Naive thymus-derived CD8-positive, alpha-beta T cell (primary cell): ENCODE measurements at regions not wholly inside any gene's neighbourhood (a gene's known extent, or its start where the extent isn't known, plus 50 kb on each side); places are given as distances from the start of the nearest gene placed in this dataset.

Experiments
- ATAC-seq, 2 donors: fragments of 150-1000 bp; cut with Tn5 transposase in 1 of 2; sonication (Bioruptor Pico), chemical (Tn5 transposase) in 1 of 2; 1 replicate in 1 of 2; 2 replicates in 1 of 2; pipeline ENCODE4 v1.10.0; 2021; ENCODE audit warnings: mild to moderate bottlenecking in 2 of 2, moderate library complexity in 2 of 2
- POLR2A ChIA-PET: fragments of 350-600 bp; sonication (Branson Sonifier 250); formaldehyde crosslinking; loops from one replicate; lab custom pipeline; 2021; ENCODE audit warnings: antibody characterized with exemption; lab: Charles Lee
- DNase-seq, 10 donors: peaks; one replicate each; pipeline versions ENCODE4 v3.0.0 to v3.0.0-alpha.2; 2020 to 2022
- H3K27ac Mint-ChIP-seq, 10 donors: one replicate each; pipeline ENCODE4 v1.8.0; 2020 to 2022; ENCODE audit warnings: mild to moderate bottlenecking in 10 of 10, mixed read lengths in 10 of 10, moderate library complexity in 4 of 10, inconsistent platforms in 1 of 10
- H3K27me3 Mint-ChIP-seq, 5 donors: one replicate each; pipeline ENCODE4 v1.8.0; 2021 to 2022; ENCODE audit warnings: mixed read lengths in 5 of 5
- H3K36me3 Mint-ChIP-seq, 3 donors: one replicate each; pipeline ENCODE4 v1.8.0; 2020 to 2022; ENCODE audit warnings: mixed read lengths in 3 of 3, mild to moderate bottlenecking in 2 of 3, inconsistent platforms in 1 of 3
- H3K4me1 Mint-ChIP-seq, 4 donors: one replicate each; pipeline ENCODE4 v1.8.0; 2021 to 2022; ENCODE audit warnings: mixed read lengths in 4 of 4
- H3K4me3 Mint-ChIP-seq, 10 donors: one replicate each; pipeline ENCODE4 v1.8.0; 2020 to 2022; ENCODE audit warnings: mild to moderate bottlenecking in 10 of 10, mixed read lengths in 10 of 10, moderate library complexity in 6 of 10, inconsistent platforms in 1 of 10
- H3K9me3 Mint-ChIP-seq, 9 donors: one replicate each; pipeline ENCODE4 v1.8.0; 2020 to 2022; ENCODE audit warnings: mixed read lengths in 9 of 9, mild to moderate bottlenecking in 3 of 9, inconsistent platforms in 1 of 9, moderate library complexity in 1 of 9

DNA sequence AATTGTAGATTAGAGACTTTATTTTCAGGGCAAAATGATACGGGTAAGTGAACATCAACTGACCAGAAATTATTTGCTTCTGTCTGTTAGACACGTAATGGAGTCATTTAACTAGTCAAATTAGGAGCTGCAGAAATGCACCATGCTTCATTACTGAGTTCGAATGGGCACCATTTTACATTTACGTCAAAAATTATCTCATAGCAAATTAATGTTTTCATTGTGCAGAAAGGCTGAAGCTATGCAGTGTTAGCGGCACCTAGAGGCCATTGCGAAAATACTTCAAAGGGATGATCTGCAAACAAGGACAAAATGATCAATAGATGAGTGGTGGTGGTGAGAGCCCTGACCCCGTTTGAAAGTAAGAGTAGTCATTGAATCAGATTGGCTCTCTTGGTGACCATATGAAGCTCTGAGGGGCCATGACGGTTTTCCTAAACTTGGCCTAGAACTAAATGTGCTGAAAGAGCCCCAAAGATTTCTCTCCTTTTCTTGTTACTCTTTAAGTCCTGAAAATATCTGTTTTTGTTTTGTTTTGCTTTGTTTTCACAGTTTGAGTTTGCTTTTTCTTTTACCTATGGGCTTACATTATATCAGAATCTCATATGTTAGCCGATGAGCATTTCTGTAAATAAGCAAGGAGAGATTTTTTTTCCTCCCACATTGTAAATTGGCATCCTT is 277.9 kb downstream of the ZNF536 start:
- peak in 2 of 10 donors; percentile 7 to 9 for DNase-seq
- no peak overlapping the region for H3K27ac Mint-ChIP-seq
- no peaks in the 10 kb centered on the region for H3K36me3 Mint-ChIP-seq
- peaks cover 0 to 2% (median 0%) of the 10 kb centered on the region in 9 donors for H3K9me3 Mint-ChIP-seq
- H3K4me3 Mint-ChIP-seq, result no peak overlapping the region
- ATAC-seq, result no peak
- H3K4me1 Mint-ChIP-seq, result no peaks in the 10 kb centered on the region
- POLR2A ChIA-PET, result no interaction called here
- peaks cover 8 to 39% (median 36%) of the 10 kb centered on the region in 5 donors for H3K27me3 Mint-ChIP-seq

DNA sequence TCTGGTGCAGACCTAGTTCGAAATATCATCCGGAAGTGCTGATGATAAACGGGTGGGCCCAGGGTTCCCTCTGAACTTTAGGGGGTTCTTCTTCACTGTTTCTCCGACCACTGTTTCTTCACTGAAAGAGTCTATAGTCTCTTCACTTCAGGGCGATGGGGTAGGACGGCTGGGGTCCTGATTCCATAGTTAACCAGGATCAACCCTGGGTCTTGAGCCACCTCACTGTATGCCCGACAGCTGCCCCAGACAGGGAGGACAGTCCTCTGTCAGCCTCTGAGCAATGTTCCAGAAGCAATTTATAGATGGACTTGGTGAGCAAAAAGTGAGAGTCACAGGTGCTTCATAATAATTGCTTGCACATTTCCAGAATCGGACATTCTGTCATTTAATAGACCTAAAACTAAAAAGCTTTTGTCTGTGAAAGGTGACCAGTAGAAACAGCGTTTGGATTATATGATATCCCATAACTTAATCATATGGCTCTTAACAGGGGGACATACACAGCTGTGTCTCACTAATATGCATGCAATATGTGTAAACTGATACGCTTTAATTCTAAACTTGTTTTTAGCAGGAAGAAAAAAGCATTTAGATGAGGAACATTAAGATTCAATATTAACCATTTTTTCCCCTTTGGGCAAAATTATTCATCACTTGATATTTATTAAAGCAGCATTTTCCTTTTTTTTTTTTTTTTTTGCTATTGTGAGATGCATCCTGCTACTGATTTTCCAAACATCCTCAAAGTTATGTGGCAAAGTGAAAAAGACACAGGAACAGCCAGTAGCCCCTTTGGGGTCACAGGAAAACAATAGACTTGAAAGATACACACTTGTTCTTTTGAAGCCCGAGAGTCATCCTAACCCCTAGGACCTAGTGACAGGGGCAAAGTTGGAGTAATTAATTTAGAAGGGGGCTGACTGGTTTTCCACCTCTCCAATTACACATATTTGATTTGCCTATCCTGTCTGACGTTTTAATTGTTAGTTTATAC is 277.0 kb downstream of the ZNF536 start:
- H3K9me3 Mint-ChIP-seq, result peaks cover 0 to 4% (median 0%) of the 10 kb centered on the region in 9 donors
- DNase-seq (no peak), ATAC-seq (no peak)
- no peaks in the 10 kb centered on the region for H3K4me1 Mint-ChIP-seq
- POLR2A ChIA-PET, result no interaction called here
- H3K36me3 Mint-ChIP-seq, result no peaks in the 10 kb centered on the region
- H3K27ac Mint-ChIP-seq, result no peak overlapping the region
- H3K4me3 Mint-ChIP-seq, result no peak overlapping the region
- peaks cover 7 to 36% (median 34%) of the 10 kb centered on the region in 5 donors for H3K27me3 Mint-ChIP-seq

DNA sequence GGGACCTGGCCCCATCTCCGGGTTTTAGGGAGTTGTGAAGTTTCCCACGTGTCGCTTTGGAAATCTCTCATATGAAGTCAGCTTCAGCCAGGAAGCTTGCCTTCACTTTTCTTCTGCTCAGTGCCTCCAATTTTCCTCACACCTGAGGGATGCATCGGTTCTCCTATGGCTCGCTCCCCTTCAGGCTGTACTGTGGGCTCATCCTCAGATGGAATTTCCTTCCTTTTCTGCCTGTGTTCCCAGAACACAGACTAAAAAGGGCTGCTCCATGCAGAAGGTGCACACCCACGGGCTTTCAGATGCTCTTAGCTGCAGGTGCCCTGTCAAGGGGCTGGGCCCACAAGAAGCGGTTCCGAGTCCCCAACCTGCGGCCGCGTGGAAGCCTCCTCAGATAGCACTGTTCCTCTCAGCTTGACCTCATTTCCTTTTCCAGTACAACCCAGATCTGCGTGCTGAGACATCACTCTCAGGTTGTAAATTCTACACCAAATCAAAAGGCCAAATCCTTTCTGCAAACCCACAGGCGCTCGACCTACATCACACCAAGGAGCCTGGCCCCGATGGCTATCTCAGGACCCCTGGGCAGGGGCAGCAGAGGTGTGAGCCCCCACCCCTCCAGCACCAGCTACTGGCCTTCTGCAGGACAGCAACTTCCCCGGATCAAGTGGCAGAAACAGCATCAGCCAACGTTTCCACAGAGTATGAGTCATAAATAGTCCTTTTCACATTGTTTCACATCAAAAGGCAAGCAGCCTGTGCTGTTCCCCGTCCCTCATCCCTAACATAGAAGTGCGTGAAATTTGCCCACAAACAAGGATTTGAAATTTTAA is 275.9 kb downstream of the ZNF536 start:
- ATAC-seq (no peak), DNase-seq (no peak)
- Mint-ChIP-seq H3K27me3 (peaks cover 11 to 44% (median 32%) of the 10 kb centered on the region in 5 donors), H3K27ac (no peak overlapping the region), H3K9me3 (peaks cover 0 to 4% (median 0%) of the 10 kb centered on the region in 9 donors), H3K4me3 (no peak overlapping the region), H3K36me3 (no peaks in the 10 kb centered on the region), H3K4me1 (no peaks in the 10 kb centered on the region)
- POLR2A ChIA-PET, result no interaction called here

DNA sequence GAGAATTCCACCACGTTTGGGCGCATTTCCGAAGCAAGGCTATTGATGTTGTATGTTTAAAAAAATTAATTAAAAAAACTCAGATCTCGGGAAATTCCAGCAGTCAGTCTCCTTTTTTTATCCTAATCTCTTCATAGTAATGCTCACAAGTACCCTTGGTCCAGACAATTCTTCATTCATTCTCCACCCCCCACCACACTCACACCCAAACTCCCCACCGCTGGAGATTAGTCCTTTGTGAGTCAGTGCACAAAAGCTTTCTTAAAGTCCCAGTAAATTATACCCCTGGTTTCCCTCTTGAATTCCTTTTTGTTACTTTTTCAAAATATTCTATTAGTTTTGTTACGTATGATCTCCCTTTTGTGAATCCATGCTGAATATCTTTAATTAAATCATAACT is 274.6 kb downstream of the ZNF536 start:
- Mint-ChIP-seq H3K36me3 (no peaks in the 10 kb centered on the region), H3K27me3 (peaks cover 11 to 51% (median 28%) of the 10 kb centered on the region in 5 donors), H3K4me3 (no peak overlapping the region), H3K27ac (no peak overlapping the region), H3K4me1 (no peaks in the 10 kb centered on the region), H3K9me3 (peaks cover 0 to 4% (median 0%) of the 10 kb centered on the region in 9 donors)
- DNase-seq (no peak), ATAC-seq (no peak)
- POLR2A ChIA-PET, result interaction anchor here (0.5 kb wide), 1 partner anchor 26 kb away, joined by 3 read pairs; no protein-coding TSS in a partner anchor

DNA sequence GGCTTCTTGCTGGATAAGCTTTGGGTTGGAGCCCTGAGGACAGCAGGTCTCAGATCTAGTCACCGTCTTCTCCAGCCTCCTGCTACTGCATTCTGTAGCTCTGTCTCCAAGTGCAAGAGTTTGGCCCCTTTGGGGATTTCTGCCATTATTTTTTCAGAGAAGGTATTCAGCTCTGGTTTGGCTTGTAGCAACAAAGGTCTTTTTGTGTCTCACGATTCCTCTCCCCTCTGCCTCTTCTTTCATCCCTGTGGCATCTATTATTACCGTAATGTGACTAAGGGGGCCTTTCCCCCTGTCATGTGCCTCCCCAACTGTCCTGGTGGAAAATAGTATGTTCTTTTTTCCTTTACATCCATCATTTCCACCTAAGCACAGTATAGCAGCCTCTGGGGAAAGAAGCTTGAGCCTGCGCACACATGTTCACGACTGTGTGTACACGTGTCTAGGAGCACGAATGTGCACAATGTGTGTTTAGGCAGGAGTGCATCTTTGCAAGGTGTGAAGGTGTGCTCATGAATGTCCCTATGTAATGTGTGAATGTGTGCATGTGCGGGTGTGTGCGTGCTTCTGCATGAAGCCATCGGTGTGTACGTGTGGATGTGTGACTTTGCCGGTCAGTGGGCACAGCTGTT is 273.9 kb downstream of the ZNF536 start:
- ATAC-seq (no peak), DNase-seq (no peak)
- Mint-ChIP-seq H3K27me3 (peaks cover 11 to 51% (median 28%) of the 10 kb centered on the region in 5 donors), H3K4me3 (no peak overlapping the region), H3K36me3 (no peaks in the 10 kb centered on the region), H3K27ac (no peak overlapping the region), H3K4me1 (no peaks in the 10 kb centered on the region), H3K9me3 (peaks cover 0 to 4% (median 0%) of the 10 kb centered on the region in 9 donors)
- POLR2A ChIA-PET, result no interaction called here

- no peak overlapping the region for H3K4me3 Mint-ChIP-seq
- POLR2A ChIA-PET, result no interaction called here
- DNase-seq (no peak), ATAC-seq (no peak)
- H3K4me1 Mint-ChIP-seq, result no peaks in the 10 kb centered on the region
- H3K9me3 Mint-ChIP-seq, result peaks cover 0 to 15% (median 4%) of the 10 kb centered on the region in 9 donors
- H3K27me3 Mint-ChIP-seq, result peaks cover 0 to 15% (median 5%) of the 10 kb centered on the region in 5 donors
- H3K36me3 Mint-ChIP-seq, result no peaks in the 10 kb centered on the region
- no peak overlapping the region for H3K27ac Mint-ChIP-seq
Measured at GRCh38 chr19:30640252-30640965, 268.2 kb downstream of the ZNF536 start.

GRCh38 chr19:30638889-30639288 is 266.7 kb downstream of the ZNF536 start:
- Mint-ChIP-seq H3K27ac (no peak overlapping the region), H3K27me3 (peaks cover 2 to 15% (median 5%) of the 10 kb centered on the region in 5 donors), H3K4me1 (no peaks in the 10 kb centered on the region), H3K36me3 (no peaks in the 10 kb centered on the region), H3K9me3 (peaks cover 0 to 15% (median 3%) of the 10 kb centered on the region in 9 donors), H3K4me3 (no peak overlapping the region)
- ATAC-seq, result no peak
- no peak for DNase-seq
- POLR2A ChIA-PET, result no interaction called here

- Mint-ChIP-seq H3K4me3 (no peak overlapping the region), H3K36me3 (no peaks in the 10 kb centered on the region)
Measured at GRCh38 chr19:30637926-30638325, 265.7 kb downstream of the ZNF536 start.

GRCh38 chr19:30634996-30635975 is 263.1 kb downstream of the ZNF536 start:
- Mint-ChIP-seq H3K9me3 (peaks cover 0 to 15% (median 3%) of the 10 kb centered on the region in 9 donors), H3K4me1 (no peaks in the 10 kb centered on the region), H3K36me3 (no peaks in the 10 kb centered on the region), H3K4me3 (no peak overlapping the region), H3K27ac (peak overlapping the region in 1 of 10 donors; percentile 34), H3K27me3 (peaks cover 0 to 7% (median 3%) of the 10 kb centered on the region in 5 donors)
- POLR2A ChIA-PET, result no interaction called here
- DNase-seq (no peak), ATAC-seq (no peak)

More at GRCh38 chr19:30637926-30638325, 265.7 kb downstream of the ZNF536 start:
- DNase-seq, result no peak
- no peaks in the 10 kb centered on the region for H3K4me1 Mint-ChIP-seq
- H3K27ac Mint-ChIP-seq, result no peak overlapping the region
- POLR2A ChIA-PET, result no interaction called here
- peaks cover 2 to 6% (median 4%) of the 10 kb centered on the region in 5 donors for H3K27me3 Mint-ChIP-seq
- H3K9me3 Mint-ChIP-seq, result peaks cover 0 to 15% (median 3%) of the 10 kb centered on the region in 9 donors
- no peak for ATAC-seq

GRCh38 chr19:30634131-30634830 is 262.1 kb downstream of the ZNF536 start:
- H3K4me3 Mint-ChIP-seq, result no peak overlapping the region
- POLR2A ChIA-PET, result no interaction called here
- peaks cover 0 to 7% (median 3%) of the 10 kb centered on the region in 5 donors for H3K27me3 Mint-ChIP-seq
- no peak overlapping the region for H3K27ac Mint-ChIP-seq
- ATAC-seq, result no peak
- no peaks in the 10 kb centered on the region for H3K4me1 Mint-ChIP-seq
- H3K36me3 Mint-ChIP-seq, result no peaks in the 10 kb centered on the region
- DNase-seq, result no peak
- peaks cover 0 to 11% (median 3%) of the 10 kb centered on the region in 9 donors for H3K9me3 Mint-ChIP-seq
